Thyroid gland (tissue), 4 donors: ENCODE measurements at regions not wholly inside any gene's neighbourhood (a gene's known extent, or its start where the extent isn't known, plus 50 kb on each side); places are given as distances from the start of the nearest gene placed in this dataset.

Source experiments
- CTCF ChIP-seq, 6 experiments: fragments of 200-600 bp in 3 of 6; fragments of 450-650 bp in 3 of 6; sonication (generic) in 3 of 6; IDR thresholded peaks; one replicate each; pipeline ENCODE4 v1.5.1; 2016 to 2019; ENCODE audit warnings: antibody characterized with exemption in 6 of 6, mild to moderate bottlenecking in 2 of 6, inconsistent platforms in 1 of 6, moderate library complexity in 1 of 6
- POLR2A ChIP-seq, 2 donors: fragments of 450-650 bp; IDR thresholded peaks; one replicate each; pipeline ENCODE4 v1.6.1; 2017; ENCODE audit warnings: antibody characterized with exemption in 2 of 2, mild to moderate bottlenecking in 2 of 2, moderate library complexity in 1 of 2

- TF ChIP-seq CTCF (IDR thresholded peaks at IDR 0.05) = no peak
- TF ChIP-seq POLR2A (IDR thresholded peaks at IDR 0.05) = no peak
Measured at GRCh38 chr11:27904358-27905055, 203.4 kb downstream of the KIF18A start.
